ENCODE measurements at regions not wholly inside any gene's neighbourhood (a gene's known extent, or its start where the extent isn't known, plus 50 kb on each side); places are given as distances from the start of the nearest gene placed in this dataset.

GRCh38 chr2:149996901-149997300 lies 409.3 kb upstream of the MMADHC start:
- no peak for DNase-seq
- 63 to 87% (median 76%) methylated on average over 3 of the region's 3 CpGs for WGBS, 5 donors

GRCh38 chr2:149994057-149994728 lies 406.6 kb upstream of the MMADHC start:
- H3K27ac ChIP-seq, result no peak overlapping the region
- WGBS, 5 donors, result 79 to 88% (median 84%) methylated on average over 8 to 9 of the region's 9 CpGs
- TF ChIP-seq POLR2A (IDR thresholded peaks at IDR 0.05), result no peak
- no peak for TF ChIP-seq POLR2AphosphoS5 (IDR thresholded peaks at IDR 0.05)
- TF ChIP-seq CTCF (IDR thresholded peaks at IDR 0.05 in 8 of 11, conservative IDR thresholded peaks at IDR 0.05 in 3 of 11), result no peak

More at GRCh38 chr2:149996901-149997300, 409.3 kb upstream of the MMADHC start:
- H3K4me3 ChIP-seq, result no peak overlapping the region
- peaks cover 0 to 9% (median 0%) of the 10 kb centered on the region in 8 donors for H3K9me3 ChIP-seq
- peaks cover 0 to 6% (median 0%) of the 10 kb centered on the region in 6 donors for H3K4me1 ChIP-seq
- TF ChIP-seq POLR2AphosphoS5 (IDR thresholded peaks at IDR 0.05) (no peak), CTCF (IDR thresholded peaks at IDR 0.05 in 8 of 11, conservative IDR thresholded peaks at IDR 0.05 in 3 of 11) (no peak), POLR2A (IDR thresholded peaks at IDR 0.05) (no peak)
- H3K27ac ChIP-seq, result no peak overlapping the region
- no peaks in the 10 kb centered on the region for H3K27me3 ChIP-seq (replicated peaks in 1 of 7)
- no peaks in the 10 kb centered on the region for H3K36me3 ChIP-seq
- intact Hi-C loops (cut with DNase I; ENCODE audit: low total_unique reads), result no loop called here

GRCh38 chr2:149993316-149993715 lies 405.7 kb upstream of the MMADHC start:
- Histone ChIP-seq H3K4me1 (peaks cover 0 to 6% (median 0%) of the 10 kb centered on the region in 6 donors), H3K4me3 (no peak overlapping the region), H3K36me3 (no peaks in the 10 kb centered on the region), H3K27ac (no peak overlapping the region), H3K9me3 (peaks cover 0 to 4% (median 0%) of the 10 kb centered on the region in 8 donors), H3K27me3 (replicated peaks in 1 of 7) (no peaks in the 10 kb centered on the region)
- no peak for DNase-seq
- WGBS, 5 donors, result 73 to 96% (median 82%) methylated on average over 1 of the region's 1 CpG
- TF ChIP-seq POLR2A (IDR thresholded peaks at IDR 0.05), result no peak
- TF ChIP-seq CTCF (IDR thresholded peaks at IDR 0.05 in 8 of 11, conservative IDR thresholded peaks at IDR 0.05 in 3 of 11), result no peak
- intact Hi-C loops (cut with DNase I; ENCODE audit: low total_unique reads), result no loop called here

More at GRCh38 chr2:149994057-149994728, 406.6 kb upstream of the MMADHC start:
- Histone ChIP-seq H3K36me3 (no peaks in the 10 kb centered on the region), H3K27me3 (replicated peaks in 1 of 7) (no peaks in the 10 kb centered on the region), H3K4me3 (no peak overlapping the region), H3K9me3 (peaks cover 0 to 9% (median 0%) of the 10 kb centered on the region in 8 donors), H3K4me1 (peaks cover 0 to 6% (median 0%) of the 10 kb centered on the region in 6 donors)
- DNase-seq, result no peak
- intact Hi-C loops (cut with DNase I; ENCODE audit: low total_unique reads), result no loop called here

- Histone ChIP-seq H3K36me3 (no peaks in the 10 kb centered on the region), H3K9me3 (no peaks in the 10 kb centered on the region), H3K4me1 (peaks cover 0 to 6% (median 0%) of the 10 kb centered on the region in 6 donors), H3K27me3 (replicated peaks in 1 of 7) (no peaks in the 10 kb centered on the region), H3K27ac (no peak overlapping the region), H3K4me3 (no peak overlapping the region)
- no peak for DNase-seq
- no peak for TF ChIP-seq POLR2A (IDR thresholded peaks at IDR 0.05)
- TF ChIP-seq POLR2AphosphoS5 (IDR thresholded peaks at IDR 0.05), result no peak
- no peak for TF ChIP-seq CTCF (IDR thresholded peaks at IDR 0.05 in 8 of 11, conservative IDR thresholded peaks at IDR 0.05 in 3 of 11)
- 78 to 89% (median 85%) methylated on average over 1 of the region's 1 CpG for WGBS, 5 donors
- intact Hi-C loops (cut with DNase I; ENCODE audit: low total_unique reads), result no loop called here
Observed at GRCh38 chr2:149991576-149991975, 404.0 kb upstream of the MMADHC start.

Measured in spleen (tissue), 11 donors.